GM12878 (cell line): ENCODE measurements at regions not wholly inside any gene's neighbourhood (a gene's known extent, or its start where the extent isn't known, plus 50 kb on each side); places are given as distances from the start of the nearest gene placed in this dataset.

Experiments used
- ATAC-seq: fragments of 200-7000 bp; cut with Tn5 transposase; 3 replicates; pipeline ENCODE4 v1.9.1; 2020; ENCODE audit warnings: mild to moderate bottlenecking, moderate library complexity
- BruUV-seq: library from RNA; stranded (reverse); fragments of 400-500 nt; replicated peaks from 2 replicates; lab custom pipeline; 2021; lab: Mats Ljungman, UMichigan
- CTCF ChIA-PET: fragments of 300-600 bp; sonication (Branson Sonifier 250); formaldehyde crosslinking; extraction: SDS; loops from one replicate; lab custom pipeline; 2021; ENCODE audit warnings: inconsistent platforms; lab: Yijun Ruan, JAX
- POLR2A ChIA-PET: fragments of 350-600 bp; formaldehyde crosslinking; extraction: SDS; loops from one replicate; lab custom pipeline; 2021; ENCODE audit warnings: inconsistent platforms; lab: Charles Lee
- RAD21 ChIA-PET: fragments of 300-600 bp; sonication (Branson Sonifier 250); formaldehyde crosslinking; loops from one replicate; lab custom pipeline; 2023; ENCODE audit warnings: antibody characterized with exemption; ENCODE audit not compliant: unreplicated experiment; lab: Charles Lee
- SMC1A ChIA-PET: fragments of 300-600 bp; sonication (Branson Sonifier 250); formaldehyde crosslinking; loops from one replicate; lab custom pipeline; 2023; ENCODE audit not compliant: unreplicated experiment, uncharacterized antibody; lab: Charles Lee
- DNase-seq: peaks from one replicate; pipeline ENCODE4 v3.0.0-alpha.2; 2011; ENCODE audit warnings: low read depth, low spot score
- FAIRE-seq: peaks from 3 replicates; lab custom pipeline; 2011; peaks lifted over from hg19 to GRCh38; lab: Jason Lieb, UNC
- H2AFZ ChIP-seq: 2 replicates; pipeline ENCODE4 v1.6.0; 2011; ENCODE audit warnings: low read depth, low read length, control low read depth; ENCODE audit not compliant: control insufficient read depth
- H3K27ac ChIP-seq: 2 replicates; pipeline ENCODE4 v1.5.1; 2011; ENCODE audit warnings: control low read depth; ENCODE audit not compliant: control insufficient read depth, insufficient read depth
- H3K27me3 ChIP-seq, 2 experiments: replicated peaks in 1 of 2; 2 replicates each; pipeline versions ENCODE4 v1.6.0 to v1.6.1; 2011; ENCODE audit warnings: low read length in 1 of 2; ENCODE audit not compliant: control insufficient read depth in 2 of 2, insufficient read depth in 2 of 2
- H3K36me3 ChIP-seq, 2 experiments: 2 replicates each; pipeline ENCODE4 v1.5.1; 2011; ENCODE audit warnings: low read length in 1 of 2; ENCODE audit not compliant: control insufficient read depth in 2 of 2, insufficient read depth in 2 of 2
- H3K4me1 ChIP-seq: 2 replicates; pipeline ENCODE4 v1.6.1; 2011; ENCODE audit warnings: mild to moderate bottlenecking, low read length, moderate library complexity, mixed read lengths; ENCODE audit not compliant: control insufficient read depth, insufficient read depth
- H3K4me2 ChIP-seq: 2 replicates; pipeline ENCODE4 v1.6.0; 2011; ENCODE audit warnings: control low read depth; ENCODE audit not compliant: control insufficient read depth, insufficient read depth
- H3K4me3 ChIP-seq: fragments of 200-600 bp; sonication (generic); 2 replicates; pipeline ENCODE4 v1.5.1; 2016
- H3K79me2 ChIP-seq: 2 replicates; pipeline ENCODE4 v1.6.0; 2011; ENCODE audit warnings: low read length; ENCODE audit not compliant: control insufficient read depth, insufficient read depth
- H3K9ac ChIP-seq: 2 replicates; pipeline ENCODE4 v1.8.0; 2011; ENCODE audit warnings: low read length, control low read depth, mixed read lengths; ENCODE audit not compliant: control insufficient read depth, insufficient read depth
- H3K9me3 ChIP-seq: replicated peaks from 3 replicates; pipeline ENCODE4 v1.5.1; 2011; ENCODE audit warnings: mild to moderate bottlenecking, low read length; ENCODE audit not compliant: control insufficient read depth, insufficient read depth
- H4K20me1 ChIP-seq: 2 replicates; pipeline ENCODE4 v1.6.0; 2011; ENCODE audit not compliant: control insufficient read depth, insufficient read depth
- BMI1 ChIP-seq: fragments of 450-650 bp; IDR thresholded peaks from 2 replicates; pipeline ENCODE4 v1.6.1; 2016; ENCODE audit warnings: mild to moderate bottlenecking, moderate library complexity, borderline replicate concordance
- CHD2 ChIP-seq: IDR thresholded peaks from 2 replicates; pipeline ENCODE4 v1.6.1; 2011; ENCODE audit warnings: low read depth, low read length, improper control_type of control experiment, borderline replicate concordance
- MEF2A ChIP-seq: IDR thresholded peaks from 2 replicates; pipeline ENCODE4 v1.6.1; 2011; ENCODE audit warnings: low read depth, mild to moderate bottlenecking, low read length, moderate library complexity; ENCODE audit not compliant: insufficient read depth
- MEF2B ChIP-seq: fragments of 450-650 bp; IDR thresholded peaks from 2 replicates; pipeline ENCODE4 v1.6.1; 2018; ENCODE audit warnings: mild to moderate bottlenecking, moderate library complexity; ENCODE audit not compliant: partially characterized antibody, poor library complexity, severe bottlenecking
- MXI1 ChIP-seq: fragments of 150-350 bp; IDR thresholded peaks from 2 replicates; pipeline ENCODE4 v1.6.1; 2011; ENCODE audit warnings: low read depth, mild to moderate bottlenecking, inconsistent platforms, low read length, improper control_type of control experiment
- NFIC ChIP-seq: IDR thresholded peaks from 2 replicates; pipeline ENCODE4 v1.6.1; 2012; ENCODE audit warnings: low read depth, mild to moderate bottlenecking, inconsistent platforms, low read length, moderate library complexity
- POLR2A ChIP-seq: IDR thresholded peaks from 2 replicates; pipeline ENCODE4 v1.6.1; 2011; ENCODE audit warnings: low read depth, mild to moderate bottlenecking, low read length
- SMAD1 ChIP-seq: fragments of 450-650 bp; IDR thresholded peaks from 2 replicates; pipeline ENCODE4 v1.6.1; 2018; ENCODE audit warnings: mild to moderate bottlenecking, low read depth; ENCODE audit not compliant: partially characterized antibody
- SREBF2 ChIP-seq: IDR thresholded peaks from 2 replicates; pipeline ENCODE4 v1.6.1; 2012; ENCODE audit warnings: mild to moderate bottlenecking, low read length
- SUZ12 ChIP-seq: fragments of 200-600 bp; sonication (generic); IDR thresholded peaks from one replicate; pipeline ENCODE4 v1.6.1; 2018; ENCODE audit warnings: antibody characterized with exemption, mild to moderate bottlenecking; ENCODE audit not compliant: unreplicated experiment
- WGBS: methylation state at CpG from one replicate; pipeline ENCODE4 v1.1.6; 2016; ENCODE audit warnings: low lambda C conversion rate; ENCODE audit not compliant: insufficient replicate concordance, insufficient coverage; ENCODE audit errors: missing lambda C conversion rate; 5-methylcytosine and 5-hydroxymethylcytosine counted together
- in situ Hi-C: fragments of 300-500 bp; cut with MboI; formaldehyde crosslinking; loops from 9 replicates; pipeline ENCODE4 v1.14.3; 2018; ENCODE audit warnings: mixed read lengths
- intact Hi-C: fragments of 100-400 bp; cut with micrococcal nuclease; formaldehyde crosslinking; loops from one replicate; pipeline ENCODE4 v1.14.2; 2022; ENCODE audit not compliant: unreplicated experiment
- TF ChIP-seq, protein P1 (sequence below): IDR thresholded peaks from 2 replicates; pipeline ENCODE4 v1.6.1; 2012; ENCODE audit warnings: mild to moderate bottlenecking, low read depth, low read length
- TF ChIP-seq, protein P2 (sequence below): IDR thresholded peaks from 2 replicates; pipeline ENCODE4 v1.6.1; 2012; ENCODE audit warnings: low read length, inconsistent platforms
- TF ChIP-seq, protein P3 (sequence below): fragments of 450-650 bp; IDR thresholded peaks from 2 replicates; pipeline ENCODE4 v1.6.1; 2016; ENCODE audit warnings: mild to moderate bottlenecking, moderate library complexity, borderline replicate concordance
- TF ChIP-seq, protein P4 (sequence below): fragments of 450-650 bp; IDR thresholded peaks from 2 replicates; pipeline ENCODE4 v1.6.1; 2017; ENCODE audit warnings: mild to moderate bottlenecking, low read depth, inconsistent platforms; ENCODE audit not compliant: poor library complexity, severe bottlenecking

DNA sequence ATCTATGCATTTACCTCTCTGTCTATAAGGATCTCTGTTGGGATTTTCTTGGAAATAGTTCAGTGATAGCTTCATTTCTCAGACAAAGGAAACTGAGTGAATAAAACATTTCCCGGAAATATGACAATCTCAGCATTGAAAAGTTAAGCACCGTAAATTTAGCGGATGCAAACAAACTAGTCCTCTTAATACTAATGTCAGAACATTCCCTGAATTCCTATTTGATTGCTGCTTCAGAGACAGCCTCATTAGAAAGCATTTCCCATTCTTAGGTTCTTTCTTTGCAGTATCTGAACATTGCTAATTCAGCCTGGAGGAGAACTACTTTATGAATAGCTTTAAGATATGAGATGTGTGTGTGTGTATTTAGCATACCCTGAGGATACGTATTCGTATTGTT lies 101.3 kb downstream of the NR2F2 start:
- ATAC-seq (no peak), DNase-seq (no peak), FAIRE-seq (no peak)
- H3K27ac ChIP-seq: no peak overlapping the region
- POLR2A ChIA-PET: no interaction called here
- CTCF ChIA-PET: no interaction called here
- RAD21 ChIA-PET: interaction anchor here (1.4 kb wide), 1 partner anchor 75 kb away, joined by 3 read pairs; no protein-coding TSS in a partner anchor
- H3K27me3 ChIP-seq: no peaks in the 10 kb centered on the region; a peak in 2 of 4 replicates
- H2AFZ ChIP-seq: no peak overlapping the region
- H3K36me3 ChIP-seq: no peaks in the 10 kb centered on the region
- no peak overlapping the region for H3K4me2 ChIP-seq
- SMC1A ChIA-PET: interaction anchor here (1.6 kb wide), 1 partner anchor 10 kb away, joined by 4 read pairs; no protein-coding TSS in a partner anchor
- H3K79me2 ChIP-seq: no peaks in the 10 kb centered on the region
- no peak overlapping the region for H3K4me3 ChIP-seq
- H3K9ac ChIP-seq: no peak overlapping the region
- WGBS: 65% methylated on average over 5 of the region's 5 CpGs
- in situ Hi-C loops: no loop called here
- no peaks in the 10 kb centered on the region for H3K9me3 ChIP-seq
- no TSS peak for BruUV-seq
- intact Hi-C loops: no loop called here
- H4K20me1 ChIP-seq: no peaks in the 10 kb centered on the region
- no peaks in the 10 kb centered on the region for H3K4me1 ChIP-seq
- no peak for TF ChIP-seq SMAD1
- no peak for TF ChIP-seq CHD2
- no peak for TF ChIP-seq MEF2B
- no peak for TF ChIP-seq SUZ12
- no peak for TF ChIP-seq SREBF2
- TF ChIP-seq, protein P1, sequence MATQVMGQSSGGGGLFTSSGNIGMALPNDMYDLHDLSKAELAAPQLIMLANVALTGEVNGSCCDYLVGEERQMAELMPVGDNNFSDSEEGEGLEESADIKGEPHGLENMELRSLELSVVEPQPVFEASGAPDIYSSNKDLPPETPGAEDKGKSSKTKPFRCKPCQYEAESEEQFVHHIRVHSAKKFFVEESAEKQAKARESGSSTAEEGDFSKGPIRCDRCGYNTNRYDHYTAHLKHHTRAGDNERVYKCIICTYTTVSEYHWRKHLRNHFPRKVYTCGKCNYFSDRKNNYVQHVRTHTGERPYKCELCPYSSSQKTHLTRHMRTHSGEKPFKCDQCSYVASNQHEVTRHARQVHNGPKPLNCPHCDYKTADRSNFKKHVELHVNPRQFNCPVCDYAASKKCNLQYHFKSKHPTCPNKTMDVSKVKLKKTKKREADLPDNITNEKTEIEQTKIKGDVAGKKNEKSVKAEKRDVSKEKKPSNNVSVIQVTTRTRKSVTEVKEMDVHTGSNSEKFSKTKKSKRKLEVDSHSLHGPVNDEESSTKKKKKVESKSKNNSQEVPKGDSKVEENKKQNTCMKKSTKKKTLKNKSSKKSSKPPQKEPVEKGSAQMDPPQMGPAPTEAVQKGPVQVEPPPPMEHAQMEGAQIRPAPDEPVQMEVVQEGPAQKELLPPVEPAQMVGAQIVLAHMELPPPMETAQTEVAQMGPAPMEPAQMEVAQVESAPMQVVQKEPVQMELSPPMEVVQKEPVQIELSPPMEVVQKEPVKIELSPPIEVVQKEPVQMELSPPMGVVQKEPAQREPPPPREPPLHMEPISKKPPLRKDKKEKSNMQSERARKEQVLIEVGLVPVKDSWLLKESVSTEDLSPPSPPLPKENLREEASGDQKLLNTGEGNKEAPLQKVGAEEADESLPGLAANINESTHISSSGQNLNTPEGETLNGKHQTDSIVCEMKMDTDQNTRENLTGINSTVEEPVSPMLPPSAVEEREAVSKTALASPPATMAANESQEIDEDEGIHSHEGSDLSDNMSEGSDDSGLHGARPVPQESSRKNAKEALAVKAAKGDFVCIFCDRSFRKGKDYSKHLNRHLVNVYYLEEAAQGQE: no peak
- TF ChIP-seq, protein P2, sequence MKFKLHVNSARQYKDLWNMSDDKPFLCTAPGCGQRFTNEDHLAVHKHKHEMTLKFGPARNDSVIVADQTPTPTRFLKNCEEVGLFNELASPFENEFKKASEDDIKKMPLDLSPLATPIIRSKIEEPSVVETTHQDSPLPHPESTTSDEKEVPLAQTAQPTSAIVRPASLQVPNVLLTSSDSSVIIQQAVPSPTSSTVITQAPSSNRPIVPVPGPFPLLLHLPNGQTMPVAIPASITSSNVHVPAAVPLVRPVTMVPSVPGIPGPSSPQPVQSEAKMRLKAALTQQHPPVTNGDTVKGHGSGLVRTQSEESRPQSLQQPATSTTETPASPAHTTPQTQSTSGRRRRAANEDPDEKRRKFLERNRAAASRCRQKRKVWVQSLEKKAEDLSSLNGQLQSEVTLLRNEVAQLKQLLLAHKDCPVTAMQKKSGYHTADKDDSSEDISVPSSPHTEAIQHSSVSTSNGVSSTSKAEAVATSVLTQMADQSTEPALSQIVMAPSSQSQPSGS: no peak
- no peak for TF ChIP-seq POLR2A
- TF ChIP-seq BMI1: no peak
- TF ChIP-seq, protein P3, sequence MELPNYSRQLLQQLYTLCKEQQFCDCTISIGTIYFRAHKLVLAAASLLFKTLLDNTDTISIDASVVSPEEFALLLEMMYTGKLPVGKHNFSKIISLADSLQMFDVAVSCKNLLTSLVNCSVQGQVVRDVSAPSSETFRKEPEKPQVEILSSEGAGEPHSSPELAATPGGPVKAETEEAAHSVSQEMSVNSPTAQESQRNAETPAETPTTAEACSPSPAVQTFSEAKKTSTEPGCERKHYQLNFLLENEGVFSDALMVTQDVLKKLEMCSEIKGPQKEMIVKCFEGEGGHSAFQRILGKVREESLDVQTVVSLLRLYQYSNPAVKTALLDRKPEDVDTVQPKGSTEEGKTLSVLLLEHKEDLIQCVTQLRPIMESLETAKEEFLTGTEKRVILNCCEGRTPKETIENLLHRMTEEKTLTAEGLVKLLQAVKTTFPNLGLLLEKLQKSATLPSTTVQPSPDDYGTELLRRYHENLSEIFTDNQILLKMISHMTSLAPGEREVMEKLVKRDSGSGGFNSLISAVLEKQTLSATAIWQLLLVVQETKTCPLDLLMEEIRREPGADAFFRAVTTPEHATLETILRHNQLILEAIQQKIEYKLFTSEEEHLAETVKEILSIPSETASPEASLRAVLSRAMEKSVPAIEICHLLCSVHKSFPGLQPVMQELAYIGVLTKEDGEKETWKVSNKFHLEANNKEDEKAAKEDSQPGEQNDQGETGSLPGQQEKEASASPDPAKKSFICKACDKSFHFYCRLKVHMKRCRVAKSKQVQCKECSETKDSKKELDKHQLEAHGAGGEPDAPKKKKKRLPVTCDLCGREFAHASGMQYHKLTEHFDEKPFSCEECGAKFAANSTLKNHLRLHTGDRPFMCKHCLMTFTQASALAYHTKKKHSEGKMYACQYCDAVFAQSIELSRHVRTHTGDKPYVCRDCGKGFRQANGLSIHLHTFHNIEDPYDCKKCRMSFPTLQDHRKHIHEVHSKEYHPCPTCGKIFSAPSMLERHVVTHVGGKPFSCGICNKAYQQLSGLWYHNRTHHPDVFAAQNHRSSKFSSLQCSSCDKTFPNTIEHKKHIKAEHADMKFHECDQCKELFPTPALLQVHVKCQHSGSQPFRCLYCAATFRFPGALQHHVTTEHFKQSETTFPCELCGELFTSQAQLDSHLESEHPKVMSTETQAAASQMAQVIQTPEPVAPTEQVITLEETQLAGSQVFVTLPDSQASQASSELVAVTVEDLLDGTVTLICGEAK: no peak
- no peak for TF ChIP-seq MXI1
- TF ChIP-seq MEF2A: no peak
- TF ChIP-seq NFIC: no peak
- TF ChIP-seq, protein P4, sequence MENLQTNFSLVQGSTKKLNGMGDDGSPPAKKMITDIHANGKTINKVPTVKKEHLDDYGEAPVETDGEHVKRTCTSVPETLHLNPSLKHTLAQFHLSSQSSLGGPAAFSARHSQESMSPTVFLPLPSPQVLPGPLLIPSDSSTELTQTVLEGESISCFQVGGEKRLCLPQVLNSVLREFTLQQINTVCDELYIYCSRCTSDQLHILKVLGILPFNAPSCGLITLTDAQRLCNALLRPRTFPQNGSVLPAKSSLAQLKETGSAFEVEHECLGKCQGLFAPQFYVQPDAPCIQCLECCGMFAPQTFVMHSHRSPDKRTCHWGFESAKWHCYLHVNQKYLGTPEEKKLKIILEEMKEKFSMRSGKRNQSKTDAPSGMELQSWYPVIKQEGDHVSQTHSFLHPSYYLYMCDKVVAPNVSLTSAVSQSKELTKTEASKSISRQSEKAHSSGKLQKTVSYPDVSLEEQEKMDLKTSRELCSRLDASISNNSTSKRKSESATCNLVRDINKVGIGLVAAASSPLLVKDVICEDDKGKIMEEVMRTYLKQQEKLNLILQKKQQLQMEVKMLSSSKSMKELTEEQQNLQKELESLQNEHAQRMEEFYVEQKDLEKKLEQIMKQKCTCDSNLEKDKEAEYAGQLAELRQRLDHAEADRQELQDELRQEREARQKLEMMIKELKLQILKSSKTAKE: no peak
